Chondrocyte (in vitro differentiated cells): ENCODE measurements at regions not wholly inside any gene's neighbourhood (a gene's known extent, or its start where the extent isn't known, plus 50 kb on each side); places are given as distances from the start of the nearest gene placed in this dataset.

ENCODE experiments used
- DNase-seq: peaks from one replicate; pipeline ENCODE4 v3.0.0; 2021; ENCODE audit warnings: mixed read lengths, low spot score
- H3K27ac Mint-ChIP-seq: one replicate; pipeline ENCODE4 v1.8.0; 2021; ENCODE audit warnings: mild to moderate bottlenecking, moderate library complexity, mixed read lengths; ENCODE audit not compliant: unreplicated experiment
- H3K27me3 Mint-ChIP-seq: 2 replicates; pipeline ENCODE4 v1.8.0; 2021; ENCODE audit warnings: low read depth, mixed read lengths
- H3K36me3 Mint-ChIP-seq: 2 replicates; pipeline ENCODE4 v1.8.0; 2021; ENCODE audit warnings: low read depth, mixed read lengths
- H3K4me1 Mint-ChIP-seq: 2 replicates; pipeline ENCODE4 v1.8.0; 2021; ENCODE audit warnings: low read depth, mild to moderate bottlenecking, mixed read lengths
- H3K4me3 Mint-ChIP-seq: one replicate; pipeline ENCODE4 v1.8.0; 2021; ENCODE audit warnings: mild to moderate bottlenecking, moderate library complexity, mixed read lengths; ENCODE audit not compliant: unreplicated experiment
- H3K9me3 Mint-ChIP-seq: 2 replicates; pipeline ENCODE4 v1.8.0; 2021; ENCODE audit warnings: low read depth, mixed read lengths
- TF ChIP-seq, protein P1 (sequence below): fragments of 200-600 bp; sonication (generic); IDR thresholded peaks from 2 replicates; pipeline ENCODE4 v1.5.0; 2021; ENCODE audit warnings: antibody characterized with exemption, mild to moderate bottlenecking, moderate library complexity

DNA sequence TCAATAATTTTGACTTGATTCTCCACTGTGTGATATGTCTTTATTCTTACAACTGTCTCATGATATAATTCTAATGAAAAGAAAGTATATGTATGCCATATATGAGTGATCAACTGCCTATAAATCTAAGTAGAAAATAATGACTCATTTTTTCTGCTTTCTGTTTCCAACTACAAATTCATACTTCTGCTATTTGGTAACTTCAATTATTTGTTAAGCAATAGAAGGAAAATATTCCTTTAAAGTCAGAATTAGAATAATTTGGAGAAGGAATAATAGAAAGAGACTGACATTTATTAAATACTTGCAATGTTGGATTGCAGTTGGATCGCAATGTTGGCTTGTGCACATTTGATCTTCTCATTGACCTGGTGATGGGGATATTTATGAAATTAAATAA is 204.2 kb upstream of the PACRGL start:
- Mint-ChIP-seq H3K4me3 (no peak overlapping the region), H3K27ac (no peak overlapping the region), H3K36me3 (peaks cover 5% of the 10 kb centered on the region), H3K27me3 (no peaks in the 10 kb centered on the region), H3K9me3 (no peaks in the 10 kb centered on the region), H3K4me1 (peaks cover 6% of the 10 kb centered on the region)
- TF ChIP-seq, protein P1, sequence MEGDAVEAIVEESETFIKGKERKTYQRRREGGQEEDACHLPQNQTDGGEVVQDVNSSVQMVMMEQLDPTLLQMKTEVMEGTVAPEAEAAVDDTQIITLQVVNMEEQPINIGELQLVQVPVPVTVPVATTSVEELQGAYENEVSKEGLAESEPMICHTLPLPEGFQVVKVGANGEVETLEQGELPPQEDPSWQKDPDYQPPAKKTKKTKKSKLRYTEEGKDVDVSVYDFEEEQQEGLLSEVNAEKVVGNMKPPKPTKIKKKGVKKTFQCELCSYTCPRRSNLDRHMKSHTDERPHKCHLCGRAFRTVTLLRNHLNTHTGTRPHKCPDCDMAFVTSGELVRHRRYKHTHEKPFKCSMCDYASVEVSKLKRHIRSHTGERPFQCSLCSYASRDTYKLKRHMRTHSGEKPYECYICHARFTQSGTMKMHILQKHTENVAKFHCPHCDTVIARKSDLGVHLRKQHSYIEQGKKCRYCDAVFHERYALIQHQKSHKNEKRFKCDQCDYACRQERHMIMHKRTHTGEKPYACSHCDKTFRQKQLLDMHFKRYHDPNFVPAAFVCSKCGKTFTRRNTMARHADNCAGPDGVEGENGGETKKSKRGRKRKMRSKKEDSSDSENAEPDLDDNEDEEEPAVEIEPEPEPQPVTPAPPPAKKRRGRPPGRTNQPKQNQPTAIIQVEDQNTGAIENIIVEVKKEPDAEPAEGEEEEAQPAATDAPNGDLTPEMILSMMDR, result no peak
- DNase-seq, result no peak

DNA sequence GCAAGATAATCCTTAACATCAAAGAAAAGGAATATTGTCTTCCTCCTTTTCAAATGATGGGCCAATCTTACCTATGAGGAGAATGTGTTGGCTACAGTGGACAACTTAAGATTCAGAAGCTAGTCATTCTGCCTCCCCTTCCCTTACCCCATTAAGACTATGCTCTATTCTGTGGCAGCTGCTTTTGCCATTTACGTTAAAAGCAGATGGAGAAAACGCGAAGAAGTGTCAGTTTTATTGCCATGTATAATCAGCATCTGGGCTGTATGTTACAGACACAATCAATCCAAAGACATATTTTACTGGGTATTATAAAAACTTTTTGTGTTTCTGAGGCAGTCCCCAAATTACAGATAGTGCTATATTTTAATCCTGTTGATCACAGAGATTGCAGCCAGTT is 196.1 kb upstream of the PACRGL start:
- H3K4me3 Mint-ChIP-seq, result no peak overlapping the region
- no peak overlapping the region for H3K27ac Mint-ChIP-seq
- H3K9me3 Mint-ChIP-seq, result no peaks in the 10 kb centered on the region
- no peak for DNase-seq
- no peaks in the 10 kb centered on the region for H3K36me3 Mint-ChIP-seq
- no peaks in the 10 kb centered on the region for H3K27me3 Mint-ChIP-seq
- H3K4me1 Mint-ChIP-seq, result peaks cover 8% of the 10 kb centered on the region
- TF ChIP-seq, protein P1, result no peak

DNA sequence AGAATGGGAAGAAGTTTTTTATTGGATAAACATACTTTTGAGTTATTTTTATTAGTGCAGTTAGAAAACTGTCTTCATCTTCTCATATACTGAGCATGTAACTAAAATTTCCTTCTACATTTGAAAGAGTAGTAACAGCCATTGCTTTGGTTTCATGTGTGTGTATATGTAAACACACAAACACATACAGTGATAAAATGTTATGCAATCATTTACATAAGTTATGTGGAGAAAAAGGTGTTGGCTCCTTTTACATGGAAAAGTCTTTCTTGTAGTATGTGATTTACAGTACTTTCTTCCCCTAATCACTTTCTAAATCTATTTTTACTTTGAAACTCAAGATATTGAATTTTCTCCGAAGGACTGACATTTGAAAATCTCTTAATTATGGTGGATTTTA is 194.3 kb upstream of the PACRGL start:
- H3K9me3 Mint-ChIP-seq, result no peaks in the 10 kb centered on the region
- H3K36me3 Mint-ChIP-seq, result no peaks in the 10 kb centered on the region
- peaks cover 8% of the 10 kb centered on the region for H3K4me1 Mint-ChIP-seq
- H3K4me3 Mint-ChIP-seq, result no peak overlapping the region
- peak overlapping the region; percentile 61 for H3K27ac Mint-ChIP-seq
- DNase-seq, result no peak
- no peaks in the 10 kb centered on the region for H3K27me3 Mint-ChIP-seq
- TF ChIP-seq, protein P1, result no peak

DNA sequence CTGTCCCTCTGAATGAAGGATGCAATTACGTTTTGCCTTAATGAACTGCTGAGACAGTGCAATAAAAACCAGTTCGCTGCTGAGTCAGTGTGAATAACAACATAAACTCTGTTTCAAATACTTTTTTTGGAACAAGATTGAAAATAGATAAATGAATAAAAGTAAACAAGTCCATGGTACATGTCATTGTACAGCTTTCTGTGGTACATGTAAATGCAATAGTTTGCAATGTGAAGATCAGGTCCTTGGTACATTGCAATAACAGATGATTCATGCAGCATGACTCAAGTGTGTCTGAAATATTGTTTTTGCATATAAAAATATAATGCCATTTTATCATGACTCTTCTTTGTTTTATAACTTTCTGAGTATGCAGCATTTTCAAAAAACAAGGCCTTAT is 193.4 kb upstream of the PACRGL start:
- peak overlapping the region; percentile 94 for H3K27ac Mint-ChIP-seq
- H3K9me3 Mint-ChIP-seq, result no peaks in the 10 kb centered on the region
- H3K4me3 Mint-ChIP-seq, result no peak overlapping the region
- H3K36me3 Mint-ChIP-seq, result no peaks in the 10 kb centered on the region
- peaks cover 10% of the 10 kb centered on the region for H3K4me1 Mint-ChIP-seq
- TF ChIP-seq, protein P1, result no peak
- H3K27me3 Mint-ChIP-seq, result no peaks in the 10 kb centered on the region
- no peak for DNase-seq

DNA sequence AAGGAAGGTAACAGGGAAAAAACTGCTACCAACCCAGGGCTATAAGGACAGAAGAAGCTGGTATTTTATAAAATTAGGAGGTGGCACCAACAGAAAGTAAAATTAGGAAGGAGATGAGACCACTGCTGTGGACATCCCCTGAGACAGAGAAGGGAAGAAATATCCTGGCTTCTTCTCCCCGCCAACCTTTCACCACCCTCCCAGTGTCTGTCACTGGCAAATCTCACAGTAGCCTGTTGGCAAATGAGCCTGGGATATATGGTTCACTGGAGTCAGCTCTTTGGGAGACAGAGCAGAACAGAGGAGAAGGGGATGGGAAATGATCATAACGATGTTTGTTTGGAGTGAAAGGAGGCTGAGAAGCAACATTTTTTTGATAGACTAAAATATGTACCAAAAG is 190.9 kb upstream of the PACRGL start:
- TF ChIP-seq, protein P1, result no peak
- H3K27me3 Mint-ChIP-seq, result no peaks in the 10 kb centered on the region
- H3K9me3 Mint-ChIP-seq, result no peaks in the 10 kb centered on the region
- H3K4me3 Mint-ChIP-seq, result no peak overlapping the region
- H3K36me3 Mint-ChIP-seq, result peaks cover 1% of the 10 kb centered on the region
- peaks cover 12% of the 10 kb centered on the region for H3K4me1 Mint-ChIP-seq
- H3K27ac Mint-ChIP-seq, result no peak overlapping the region
- no peak for DNase-seq
